Neuronal stem cell (in vitro differentiated cells): ENCODE measurements at regions not wholly inside any gene's neighbourhood (a gene's known extent, or its start where the extent isn't known, plus 50 kb on each side); places are given as distances from the start of the nearest gene placed in this dataset.
"Not testable (repeated sequence)": the region's sequence is repeated elsewhere in the genome, so short reads cannot be mapped to it uniquely, and the experiment has no call there.

Experiments used
- DNase-seq: peaks from one replicate; pipeline ENCODE4 v3.0.0-alpha.2; 2013; ENCODE audit warnings: low spot score
- H2AFZ ChIP-seq: one replicate; pipeline ENCODE4 v1.6.1; 2013; ENCODE audit warnings: mild to moderate bottlenecking, low read length, inconsistent platforms
- H2AK5ac ChIP-seq: 2 replicates; pipeline ENCODE4 v1.6.1; 2013; ENCODE audit warnings: low read depth, mild to moderate bottlenecking, inconsistent platforms, low read length, moderate library complexity, mixed read lengths
- H2BK120ac ChIP-seq: 2 replicates; pipeline ENCODE4 v1.6.1; 2013; ENCODE audit warnings: low read depth, mild to moderate bottlenecking, inconsistent platforms, low read length, moderate library complexity, mixed read lengths
- H2BK12ac ChIP-seq: one replicate; pipeline ENCODE4 v1.6.1; 2013; ENCODE audit warnings: low read length, inconsistent platforms
- H2BK15ac ChIP-seq: 2 replicates; pipeline ENCODE4 v1.6.1; 2013; ENCODE audit warnings: mild to moderate bottlenecking, low read length, inconsistent platforms, mixed read lengths
- H2BK5ac ChIP-seq: one replicate; pipeline ENCODE4 v1.6.1; 2013; ENCODE audit warnings: inconsistent platforms, mild to moderate bottlenecking, low read length, moderate library complexity
- H3K14ac ChIP-seq: one replicate; pipeline ENCODE4 v1.6.1; 2013; ENCODE audit warnings: low read length, inconsistent platforms
- H3K18ac ChIP-seq: 2 replicates; pipeline ENCODE4 v1.6.1; 2013; ENCODE audit warnings: low read length, inconsistent platforms
- H3K23ac ChIP-seq: 2 replicates; pipeline ENCODE4 v1.6.1; 2013; ENCODE audit warnings: low read depth, mild to moderate bottlenecking, mixed read lengths, low read length, inconsistent platforms; ENCODE audit not compliant: poor library complexity
- H3K27ac ChIP-seq: replicated peaks from 3 replicates; pipeline ENCODE4 v1.5.1; 2013; ENCODE audit warnings: low read length, inconsistent platforms
- H3K27me3 ChIP-seq, 3 experiments: 2 replicates each; pipeline ENCODE4 v1.6.1; 2013; ENCODE audit warnings: low read length in 3 of 3, mild to moderate bottlenecking in 2 of 3, inconsistent platforms in 1 of 3, low read depth in 1 of 3, mixed read lengths in 1 of 3, moderate library complexity in 1 of 3; ENCODE audit not compliant: control insufficient read depth in 3 of 3, insufficient read depth in 3 of 3
- H3K36me3 ChIP-seq, 2 donors: replicated peaks in 1 of 2; 2 replicates each; pipeline ENCODE4 v1.6.1; 2013; ENCODE audit warnings: low read length in 2 of 2; ENCODE audit not compliant: control insufficient read depth in 2 of 2, insufficient read depth in 2 of 2
- H3K4ac ChIP-seq: 2 replicates; pipeline ENCODE4 v1.6.1; 2013; ENCODE audit warnings: inconsistent platforms, mild to moderate bottlenecking, low read length, moderate library complexity
- H3K4me1 ChIP-seq, 2 donors: 1 replicate in 1 of 2; 2 replicates in 1 of 2; pipeline ENCODE4 v1.6.1; 2013; ENCODE audit warnings: low read length in 2 of 2, low read depth in 1 of 2; ENCODE audit not compliant: control insufficient read depth in 2 of 2, insufficient read depth in 1 of 2
- H3K4me2 ChIP-seq: one replicate; pipeline ENCODE4 v1.6.1; 2013; ENCODE audit warnings: mild to moderate bottlenecking, low read length, inconsistent platforms; ENCODE audit not compliant: insufficient read depth, poor library complexity, severe bottlenecking
- H3K4me3 ChIP-seq, 2 donors: 2 replicates each; pipeline ENCODE4 v1.5.1; 2013; ENCODE audit warnings: low read length in 2 of 2, mild to moderate bottlenecking in 2 of 2, inconsistent platforms in 1 of 2, moderate library complexity in 1 of 2
- H3K79me1 ChIP-seq: one replicate; pipeline ENCODE4 v1.6.1; 2013; ENCODE audit warnings: low read depth, mild to moderate bottlenecking, inconsistent platforms, low read length, moderate library complexity
- H3K9ac ChIP-seq: one replicate; pipeline ENCODE4 v1.6.1; 2013; ENCODE audit warnings: mild to moderate bottlenecking, low read depth, low read length, inconsistent platforms; ENCODE audit not compliant: poor library complexity
- H3K9me3 ChIP-seq, 2 donors: replicated peaks in 1 of 2; 2 replicates each; pipeline versions ENCODE3 to v1.6.1; 2013; ENCODE audit warnings: low read length in 2 of 2, mild to moderate bottlenecking in 2 of 2, inconsistent platforms in 1 of 2, low read depth in 1 of 2, mixed read lengths in 1 of 2, moderate library complexity in 1 of 2; ENCODE audit not compliant: control insufficient read depth in 2 of 2, insufficient read depth in 1 of 2
- H4K8ac ChIP-seq: one replicate; pipeline ENCODE4 v1.6.1; 2013; ENCODE audit warnings: low read depth, mild to moderate bottlenecking, inconsistent platforms, low read length, moderate library complexity
- H4K91ac ChIP-seq: one replicate; pipeline ENCODE4 v1.6.1; 2013; ENCODE audit warnings: low read length, low read depth, mild to moderate bottlenecking, inconsistent platforms; ENCODE audit not compliant: poor library complexity
- WGBS, 2 donors: extraction: QIAGEN DNeasy Blood & Tissue Kit; methylation state at CpG; one replicate each; pipeline ENCODE4 v1.1.7; 2013; ENCODE audit warnings: missing lambda C conversion rate in 2 of 2, mixed read lengths in 1 of 2; ENCODE audit not compliant: insufficient read length in 2 of 2, insufficient replicate concordance in 1 of 2; ENCODE audit errors: extremely low coverage in 2 of 2; 5-methylcytosine and 5-hydroxymethylcytosine counted together

DNA sequence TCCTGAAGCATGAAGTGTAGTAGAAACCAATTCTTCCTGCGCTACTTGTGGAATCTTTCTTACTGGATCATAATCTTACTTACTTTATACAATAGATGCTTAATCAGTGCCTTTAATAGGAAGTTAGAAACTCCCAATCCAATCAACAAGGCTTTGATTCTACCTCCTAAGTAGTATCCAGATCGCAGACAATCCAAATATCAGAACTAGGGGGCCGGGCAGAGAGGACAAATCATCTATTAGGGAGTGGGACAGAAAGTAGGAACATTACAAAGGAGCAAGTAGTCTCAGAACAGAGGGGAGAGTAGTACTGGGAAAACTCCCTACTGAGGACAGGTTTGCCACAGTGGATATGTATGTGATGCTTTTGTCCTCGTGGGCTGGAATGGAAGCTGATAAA is 2901.1 kb upstream of the OR11H1 start:
- not testable (repeated sequence) for H2AFZ ChIP-seq, H3K4me3 ChIP-seq, H4K91ac ChIP-seq, H4K8ac ChIP-seq, H2AK5ac ChIP-seq, H3K9me3 ChIP-seq, H3K79me1 ChIP-seq, H3K9ac ChIP-seq, H2BK12ac ChIP-seq, H2BK5ac ChIP-seq, H3K23ac ChIP-seq, H3K27ac ChIP-seq, DNase-seq, H2BK15ac ChIP-seq, H3K4ac ChIP-seq, H3K4me2 ChIP-seq, H3K27me3 ChIP-seq, H3K4me1 ChIP-seq, H3K18ac ChIP-seq, H2BK120ac ChIP-seq, H3K36me3 ChIP-seq, H3K14ac ChIP-seq
- WGBS, 2 donors = no CpG with 5 or more reads among the region's 4 CpGs

DNA sequence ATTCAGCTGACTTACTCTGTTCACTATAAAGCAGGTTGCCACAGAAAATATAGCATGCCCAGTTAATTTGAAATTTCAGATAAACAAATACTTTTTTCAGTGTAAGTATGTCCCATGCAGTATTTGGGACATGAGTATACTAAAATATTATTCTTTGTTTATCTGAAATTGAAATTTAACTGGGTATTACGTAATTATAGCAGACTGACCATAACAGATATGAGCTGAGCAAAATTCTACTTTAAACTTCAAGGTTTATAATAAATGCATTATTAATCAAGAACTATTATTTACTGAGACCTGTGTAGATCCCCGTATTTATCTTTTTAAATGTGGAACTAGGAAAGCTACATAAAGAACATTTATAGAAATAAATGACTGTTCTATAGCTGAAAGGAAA is 2898.2 kb upstream of the OR11H1 start:
- not testable (repeated sequence) for H3K4me3 ChIP-seq, H3K9ac ChIP-seq, H3K79me1 ChIP-seq, H2AK5ac ChIP-seq, H3K4me1 ChIP-seq, H3K4me2 ChIP-seq, H3K18ac ChIP-seq, H2BK120ac ChIP-seq, H4K91ac ChIP-seq, H3K27me3 ChIP-seq, H3K23ac ChIP-seq, H3K27ac ChIP-seq, H4K8ac ChIP-seq, H2BK5ac ChIP-seq, H2AFZ ChIP-seq, H3K36me3 ChIP-seq, H2BK12ac ChIP-seq, H2BK15ac ChIP-seq, DNase-seq, H3K14ac ChIP-seq, H3K9me3 ChIP-seq, H3K4ac ChIP-seq
- no CpG with 5 or more reads among the region's 2 CpGs for WGBS, 2 donors

DNA sequence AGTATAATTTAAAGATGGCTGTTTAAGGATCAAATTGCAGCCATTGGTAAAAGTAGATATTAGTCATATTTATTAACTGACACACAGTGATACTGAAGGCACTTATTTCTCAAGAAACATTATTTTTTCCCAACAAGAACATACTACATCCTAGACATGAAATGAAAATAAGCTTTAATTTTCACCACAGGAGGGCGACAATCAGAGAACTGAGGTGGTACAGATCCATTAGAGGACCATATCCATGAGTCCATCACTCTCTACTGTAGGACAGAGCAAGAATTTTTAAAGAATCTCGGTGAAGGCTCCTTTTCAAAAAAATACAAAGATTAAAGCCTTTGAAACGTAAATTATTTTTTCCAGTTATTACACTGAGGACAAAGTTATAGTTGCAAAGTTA is 2897.0 kb upstream of the OR11H1 start:
- H3K4me3 ChIP-seq, H3K4ac ChIP-seq, H2AK5ac ChIP-seq, H3K27ac ChIP-seq, H2BK5ac ChIP-seq, H2AFZ ChIP-seq, H2BK12ac ChIP-seq, DNase-seq, H3K36me3 ChIP-seq, H3K4me1 ChIP-seq, H4K8ac ChIP-seq, H3K14ac ChIP-seq, H3K79me1 ChIP-seq, H3K23ac ChIP-seq, H2BK15ac ChIP-seq, H3K9me3 ChIP-seq, H4K91ac ChIP-seq, H3K4me2 ChIP-seq, H2BK120ac ChIP-seq, H3K9ac ChIP-seq, H3K18ac ChIP-seq, H3K27me3 ChIP-seq: not testable (repeated sequence)
- no CpG with 5 or more reads among the region's 3 CpGs for WGBS, 2 donors

DNA sequence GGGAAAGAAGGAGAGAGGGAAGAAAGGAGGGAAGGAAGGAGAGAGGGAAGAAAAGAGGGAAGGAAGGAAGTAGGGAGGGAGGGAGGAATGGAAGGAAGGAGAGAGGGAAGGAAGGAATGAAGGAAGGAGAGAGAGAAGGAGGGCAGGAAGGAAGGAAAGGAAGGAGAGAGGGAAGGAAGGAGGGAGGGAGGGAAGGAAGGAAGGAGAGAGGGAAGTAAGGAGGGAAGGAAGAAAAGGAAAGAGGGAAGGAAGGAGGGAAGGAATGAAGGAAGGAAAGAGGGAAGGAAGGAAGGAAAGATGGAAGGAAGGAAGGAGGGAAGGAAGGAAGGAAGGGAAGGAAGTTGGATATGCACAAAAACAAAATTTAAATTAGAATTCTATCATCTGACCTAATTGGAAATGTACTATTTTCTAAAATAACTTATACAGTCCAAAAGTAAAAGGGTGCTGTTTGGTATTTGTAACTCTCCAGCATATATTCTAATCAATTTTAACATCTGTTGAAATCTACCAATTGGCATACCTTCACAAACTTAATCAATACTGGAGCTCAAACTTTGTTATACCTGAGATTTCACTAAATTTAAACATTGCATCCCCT is 2890.3 kb upstream of the OR11H1 start:
- not testable (repeated sequence) for H3K27ac ChIP-seq

More for the DNA sequence above, 2890.3 kb upstream of the OR11H1 start:
- H3K4me2 ChIP-seq, H3K27me3 ChIP-seq, H3K9me3 ChIP-seq, H3K18ac ChIP-seq, H2BK12ac ChIP-seq, H2BK5ac ChIP-seq, H4K8ac ChIP-seq, H3K36me3 ChIP-seq, H3K23ac ChIP-seq, H2AK5ac ChIP-seq, H3K4me3 ChIP-seq, H3K4ac ChIP-seq, H3K9ac ChIP-seq, H2BK120ac ChIP-seq, DNase-seq, H2BK15ac ChIP-seq, H3K14ac ChIP-seq, H3K79me1 ChIP-seq, H4K91ac ChIP-seq, H2AFZ ChIP-seq, H3K4me1 ChIP-seq: not testable (repeated sequence)
